CD4-positive, alpha-beta T cell treated with Interleukin-6 at 100 ng/mL for 8 hours (primary cell): ENCODE measurements at regions not wholly inside any gene's neighbourhood (a gene's known extent, or its start where the extent isn't known, plus 50 kb on each side); places are given as distances from the start of the nearest gene placed in this dataset.

ENCODE experiments used
- DNase-seq: peaks from one replicate; pipeline ENCODE4 v3.0.0-alpha.2; 2020; ENCODE audit warnings: mixed read lengths, low spot score

DNA sequence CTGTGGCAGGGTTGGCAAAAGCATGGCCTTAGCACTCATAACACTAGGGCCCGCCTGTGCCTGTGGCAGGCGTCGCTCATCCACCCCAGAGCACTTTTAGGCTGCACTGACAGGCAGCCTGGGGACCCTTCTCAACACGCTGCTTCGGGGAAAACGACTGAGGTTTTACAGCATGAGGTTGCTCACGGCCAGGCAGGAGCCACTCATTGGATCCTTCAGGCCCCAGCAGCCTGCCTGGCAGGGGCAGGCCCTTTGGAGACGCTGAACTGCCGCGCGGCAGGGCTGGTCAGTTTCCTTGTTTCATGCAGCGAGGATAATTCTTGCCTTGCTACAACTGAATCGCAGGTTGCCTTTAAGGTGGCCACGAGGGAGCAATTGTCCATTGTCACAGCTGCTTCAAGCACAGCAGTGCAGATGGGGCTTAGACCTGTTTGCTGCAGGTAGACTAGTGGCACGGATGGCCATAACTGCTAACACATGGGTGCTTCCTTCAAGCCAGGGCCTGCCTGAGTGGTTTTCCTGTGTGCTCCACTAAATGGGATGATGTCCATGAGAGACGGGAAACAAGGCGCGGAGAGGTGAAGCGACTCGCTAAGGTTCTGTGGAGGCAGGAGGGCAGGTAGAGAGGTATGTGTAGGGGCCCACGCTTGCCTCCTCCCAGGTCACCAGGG lies 49.9 kb upstream of the HS6ST1 start:
- no peak for DNase-seq

- DNase-seq = no peak
Measured at GRCh38 chr2:128369108-128369555, 50.5 kb upstream of the HS6ST1 start.

GRCh38 chr2:128369602-128370467 lies 51.2 kb upstream of the HS6ST1 start:
- no peak for DNase-seq

DNA sequence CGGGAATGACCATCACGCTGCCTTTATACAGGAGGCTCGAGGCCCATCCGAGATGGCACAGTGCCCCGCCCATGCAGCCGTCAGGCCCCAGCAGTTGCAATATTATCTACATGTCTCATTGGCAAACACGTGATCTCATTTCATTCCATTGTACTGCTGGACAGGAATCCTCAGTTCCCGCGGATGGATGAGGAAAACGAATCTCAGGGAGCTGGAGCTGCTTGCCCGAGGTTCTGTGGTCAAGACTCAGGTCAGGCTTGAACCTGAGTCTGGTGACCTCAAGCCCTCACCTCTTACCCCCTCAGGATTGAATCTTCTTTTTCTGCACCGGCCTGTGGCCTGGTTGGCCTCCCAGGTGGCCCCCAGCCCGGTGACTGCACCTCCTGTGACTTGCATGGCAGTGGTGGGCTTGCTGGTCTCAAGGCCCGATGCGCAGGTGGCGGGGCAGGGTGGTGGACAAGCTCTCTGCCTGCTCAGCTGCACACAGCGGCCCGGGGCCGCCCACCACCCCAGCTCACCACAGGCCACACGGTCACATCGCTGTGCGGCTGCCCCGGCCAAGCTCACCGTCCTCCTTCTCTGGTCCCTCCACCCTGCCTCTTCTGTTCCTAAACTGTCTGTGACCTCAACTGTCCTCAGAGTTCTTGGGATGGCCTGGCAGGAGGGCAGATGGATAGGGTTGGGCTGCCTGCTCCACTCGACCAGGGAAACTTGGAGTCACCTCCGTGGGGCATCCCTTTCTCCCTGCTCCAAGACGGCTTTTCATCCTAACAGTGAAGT lies 52.0 kb upstream of the HS6ST1 start:
- DNase-seq = no peak

DNA sequence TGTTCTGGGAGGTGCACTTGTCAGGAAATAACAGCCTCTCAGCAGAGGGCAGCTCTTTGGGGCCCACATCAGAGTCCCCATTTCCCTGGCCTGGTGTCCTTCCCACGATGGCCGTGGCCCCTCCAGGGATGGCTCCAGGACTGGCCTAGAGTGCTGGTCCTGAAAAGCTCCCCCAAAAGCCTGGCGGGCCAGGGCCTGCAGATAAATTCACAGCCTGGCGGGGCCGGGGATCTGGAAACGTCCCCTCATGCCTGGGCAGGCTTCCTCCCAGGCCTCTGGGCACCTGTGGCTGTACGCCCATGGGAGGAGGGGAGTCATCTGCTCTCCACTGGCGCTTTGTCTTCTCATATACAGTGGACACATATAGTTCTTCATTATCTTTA lies 52.6 kb upstream of the HS6ST1 start:
- DNase-seq = no peak

DNA sequence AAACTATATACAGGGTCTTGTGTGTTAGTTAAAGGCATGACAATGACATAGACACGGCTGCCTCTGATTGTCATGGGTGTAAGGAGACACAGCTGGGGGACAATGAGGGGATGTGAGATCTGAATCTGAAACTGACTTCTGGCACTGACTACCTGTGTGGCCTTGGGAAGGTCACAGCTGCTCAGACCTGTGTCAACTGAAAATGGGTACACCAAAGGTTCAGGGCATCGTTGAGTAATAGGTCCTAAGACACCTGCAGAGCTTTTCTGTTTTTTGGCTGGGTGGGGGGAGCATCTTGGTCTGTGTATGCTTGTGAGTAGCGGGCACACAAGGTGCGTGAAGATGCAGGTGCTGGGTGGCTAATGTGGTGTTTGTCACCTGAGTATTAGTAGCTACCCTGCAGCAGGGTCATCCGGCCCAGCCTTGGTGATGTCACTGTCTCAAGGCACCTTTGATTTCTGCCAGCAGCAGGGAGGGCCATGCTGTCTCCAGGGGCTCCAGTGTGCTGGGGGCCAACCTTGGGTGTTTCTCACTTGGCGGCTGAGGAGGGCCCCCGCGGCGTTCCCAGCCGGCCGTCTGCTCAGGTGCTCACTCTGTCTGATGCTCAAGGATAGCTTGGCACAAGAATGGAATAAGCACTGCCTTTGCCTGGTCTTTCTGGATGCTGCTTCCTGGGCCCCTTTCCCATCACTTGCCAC lies 53.1 kb upstream of the HS6ST1 start:
- no peak for DNase-seq

- no peak for DNase-seq
Measured at GRCh38 chr2:128372621-128373341, 54.1 kb upstream of the HS6ST1 start.

- no peak for DNase-seq
Measured at GRCh38 chr2:128373451-128374000, 54.9 kb upstream of the HS6ST1 start.

- no peak for DNase-seq
Measured at GRCh38 chr2:128374001-128374710, 55.5 kb upstream of the HS6ST1 start.

DNA sequence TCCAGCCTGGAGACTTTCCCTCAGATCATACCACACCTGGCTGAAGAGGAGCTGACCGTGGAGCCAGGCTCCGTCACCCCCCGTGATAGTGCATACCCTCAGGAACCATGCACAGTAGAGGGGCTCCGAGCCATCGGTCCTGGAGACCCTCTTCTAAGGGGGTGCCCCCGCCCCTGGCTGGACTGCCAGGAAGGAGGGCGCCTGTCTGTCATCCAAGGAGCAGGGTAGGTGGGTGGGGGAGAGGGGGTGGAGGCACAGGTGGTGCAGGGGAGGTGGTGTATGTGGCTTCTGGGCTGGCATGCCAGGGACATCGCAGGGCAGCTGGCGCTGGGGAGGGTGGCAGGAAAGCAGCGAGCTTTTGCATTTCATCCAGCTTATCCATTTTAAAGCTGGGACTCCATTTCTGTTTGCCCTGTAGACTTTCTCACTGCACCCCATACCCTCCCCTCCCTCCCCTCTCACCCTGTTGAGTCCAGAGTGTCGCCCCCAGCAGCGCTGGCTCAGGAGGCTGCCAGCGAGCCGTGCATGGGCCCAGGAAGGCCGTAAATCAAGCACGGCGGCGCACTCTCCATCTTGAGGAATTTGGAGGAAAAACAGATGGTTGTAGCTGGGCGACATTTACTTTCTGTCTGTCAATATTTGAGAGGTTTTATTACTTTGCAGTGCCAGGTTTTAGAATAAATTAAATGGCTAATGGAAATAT lies 56.2 kb upstream of the HS6ST1 start:
- no peak for DNase-seq

- DNase-seq = no peak
Measured at GRCh38 chr2:128375454-128375853, 56.8 kb upstream of the HS6ST1 start.

DNA sequence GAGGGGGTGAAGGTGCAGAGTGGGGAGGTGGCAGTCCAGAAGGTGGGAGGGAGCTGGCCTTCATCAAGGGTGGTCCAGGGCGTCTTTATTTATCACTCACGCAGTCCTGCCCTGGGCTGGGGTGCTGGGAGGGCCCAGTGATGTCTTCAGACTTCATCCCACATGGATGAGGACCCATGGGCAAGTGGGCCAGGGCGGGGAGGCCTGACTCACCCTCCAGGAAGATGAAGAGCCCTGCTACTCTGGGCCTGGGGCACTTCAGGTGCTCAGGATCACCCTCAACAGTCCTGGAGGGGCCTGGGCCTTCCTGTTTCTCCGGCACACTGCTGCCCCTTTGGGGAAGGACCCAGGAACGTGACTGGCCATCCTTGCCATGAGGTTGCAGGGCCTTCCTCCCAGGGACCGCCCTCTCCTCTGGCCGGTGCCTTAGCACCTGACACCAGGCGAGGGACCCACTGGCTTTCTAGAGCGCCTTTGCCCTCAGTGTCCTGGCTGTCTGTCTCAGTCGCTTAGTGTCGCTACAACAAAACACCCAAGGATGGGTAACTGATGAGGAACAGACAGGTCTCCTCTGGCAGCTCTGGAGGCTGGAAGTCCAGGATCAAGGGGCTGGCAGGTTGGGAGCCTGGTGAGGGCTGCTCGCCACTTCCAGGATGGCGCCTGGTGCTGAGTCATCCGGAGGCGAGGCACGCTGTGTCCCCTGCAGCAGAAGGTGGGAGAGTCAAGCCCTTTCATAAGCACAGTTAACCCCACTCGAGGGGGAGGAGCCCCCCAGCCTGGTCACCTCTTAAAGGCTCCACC lies 57.8 kb upstream of the HS6ST1 start:
- DNase-seq = no peak

GRCh38 chr2:128377071-128377910 lies 58.6 kb upstream of the HS6ST1 start:
- no peak for DNase-seq

- DNase-seq = no peak
Measured at GRCh38 chr2:128378231-128379020, 59.8 kb upstream of the HS6ST1 start.

DNA sequence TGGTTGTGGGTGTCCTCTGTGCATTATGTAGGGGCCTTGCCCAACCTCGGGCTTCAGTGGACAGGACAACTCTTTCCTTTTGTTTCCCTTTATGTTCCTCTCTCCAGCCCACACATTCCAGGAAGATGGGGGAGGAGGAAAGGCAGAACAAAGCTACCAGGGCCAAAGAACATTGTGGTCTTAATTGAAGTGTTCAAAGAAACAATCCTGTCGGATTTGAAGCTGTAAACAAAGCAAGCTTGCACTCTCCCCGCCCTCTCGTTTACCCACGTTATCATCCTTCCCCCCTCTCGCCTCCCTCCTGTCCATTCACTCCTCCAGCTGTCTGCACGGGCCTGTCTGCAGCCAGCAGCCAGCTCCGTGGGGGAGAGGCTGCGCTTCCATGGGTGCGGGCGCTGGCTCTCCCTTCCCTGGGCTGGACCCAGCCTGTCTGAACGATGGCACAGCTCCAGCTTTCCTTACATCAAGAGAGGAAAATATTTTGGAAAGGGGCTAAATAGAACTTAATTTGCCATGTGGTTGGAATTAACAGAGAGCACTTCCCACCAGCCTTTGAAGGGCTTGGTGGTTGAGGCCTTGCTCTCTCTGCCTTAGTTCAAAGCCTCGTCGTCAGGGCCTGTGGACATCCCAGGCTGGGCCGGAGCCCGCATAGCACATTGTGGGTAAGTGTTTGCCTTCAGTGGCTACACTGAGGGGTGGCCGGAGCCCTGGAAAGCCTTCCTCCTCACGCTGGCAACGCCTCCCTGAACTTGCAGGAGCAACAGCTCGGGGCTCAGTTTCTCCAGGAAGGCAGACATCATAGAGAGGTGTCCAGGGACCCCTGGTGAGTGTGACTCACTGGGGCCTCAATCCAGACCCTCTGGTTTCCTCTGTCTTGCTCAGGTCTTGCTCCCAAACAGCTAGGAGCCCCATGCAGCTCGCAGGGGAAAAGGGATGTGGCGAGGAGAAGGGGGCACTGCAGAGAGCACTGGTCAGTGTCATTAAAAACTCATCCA lies 60.6 kb upstream of the HS6ST1 start:
- no peak for DNase-seq
